IMR-90 (cell line): ENCODE measurements at regions not wholly inside any gene's neighbourhood (a gene's known extent, or its start where the extent isn't known, plus 50 kb on each side); places are given as distances from the start of the nearest gene placed in this dataset.

Experiments used
- BHLHE40 ChIP-seq: fragments of 150-350 bp; IDR thresholded peaks from 2 replicates; pipeline ENCODE4 v1.6.1; 2016; ENCODE audit warnings: mild to moderate bottlenecking, low read depth, low read length
- CHD1 ChIP-seq: IDR thresholded peaks from 2 replicates; pipeline ENCODE4 v1.6.1; 2012; ENCODE audit warnings: low read depth, low read length, improper control_type of control experiment
- POLR2A ChIP-seq: IDR thresholded peaks from 2 replicates; pipeline ENCODE4 v1.6.1; 2012; ENCODE audit warnings: mild to moderate bottlenecking, low read depth, low read length
- RAD21 ChIP-seq: IDR thresholded peaks from 2 replicates; pipeline ENCODE4 v1.6.1; 2012; ENCODE audit warnings: low read length, improper control_type of control experiment
- RCOR1 ChIP-seq: IDR thresholded peaks from 2 replicates; pipeline ENCODE4 v1.6.1; 2012; ENCODE audit warnings: mild to moderate bottlenecking, low read length, improper control_type of control experiment; ENCODE audit not compliant: insufficient replicate concordance
- RFX5 ChIP-seq: IDR thresholded peaks from 2 replicates; pipeline ENCODE4 v1.8.0; 2012; ENCODE audit warnings: low read depth, mild to moderate bottlenecking, low read length, moderate library complexity
- SMC3 ChIP-seq: fragments of 150-350 bp; IDR thresholded peaks from 2 replicates; pipeline ENCODE4 v1.6.1; 2016; ENCODE audit warnings: low read depth, mild to moderate bottlenecking, antibody characterized with exemption, low read length, moderate library complexity
- TF ChIP-seq, protein P1 (sequence below): fragments of 150-350 bp; IDR thresholded peaks from 2 replicates; pipeline ENCODE4 v1.6.1; 2017; ENCODE audit warnings: mild to moderate bottlenecking, antibody characterized with exemption, low read length, low read depth
- TF ChIP-seq, protein P2 (sequence below): conservative IDR thresholded peaks from 2 replicates; pipeline ENCODE4 v1.5.1; 2012; ENCODE audit warnings: mild to moderate bottlenecking, low read depth, low read length, improper control_type of control experiment

DNA sequence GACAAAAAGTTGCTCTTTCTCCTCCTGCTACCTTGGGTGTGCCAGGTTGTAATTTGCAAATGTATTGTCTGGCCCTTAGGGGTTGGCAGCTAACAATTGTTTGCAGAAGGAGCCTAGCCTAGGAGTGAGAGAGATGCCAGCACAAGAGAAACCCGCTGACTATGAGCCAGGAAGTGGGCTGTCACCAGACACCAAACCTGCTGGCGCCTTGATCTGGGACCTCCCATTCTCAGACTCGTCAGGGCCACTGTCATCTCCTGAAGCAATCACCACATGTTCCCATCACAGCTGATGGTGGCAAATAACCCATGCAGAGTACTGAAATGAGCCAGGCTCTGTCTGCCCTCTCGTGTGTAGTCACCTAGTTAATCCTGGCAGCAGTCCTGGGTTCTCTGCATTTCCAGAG is 406.4 kb upstream of the NPAP1 start:
- TF ChIP-seq POLR2A (no peak), RFX5 (no peak), BHLHE40 (no peak), SMC3 (no peak), RAD21 (no peak), RCOR1 (no peak), CHD1 (no peak)
- TF ChIP-seq, protein P1, sequence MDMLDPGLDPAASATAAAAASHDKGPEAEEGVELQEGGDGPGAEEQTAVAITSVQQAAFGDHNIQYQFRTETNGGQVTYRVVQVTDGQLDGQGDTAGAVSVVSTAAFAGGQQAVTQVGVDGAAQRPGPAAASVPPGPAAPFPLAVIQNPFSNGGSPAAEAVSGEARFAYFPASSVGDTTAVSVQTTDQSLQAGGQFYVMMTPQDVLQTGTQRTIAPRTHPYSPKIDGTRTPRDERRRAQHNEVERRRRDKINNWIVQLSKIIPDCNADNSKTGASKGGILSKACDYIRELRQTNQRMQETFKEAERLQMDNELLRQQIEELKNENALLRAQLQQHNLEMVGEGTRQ, result no peak
- TF ChIP-seq, protein P2, sequence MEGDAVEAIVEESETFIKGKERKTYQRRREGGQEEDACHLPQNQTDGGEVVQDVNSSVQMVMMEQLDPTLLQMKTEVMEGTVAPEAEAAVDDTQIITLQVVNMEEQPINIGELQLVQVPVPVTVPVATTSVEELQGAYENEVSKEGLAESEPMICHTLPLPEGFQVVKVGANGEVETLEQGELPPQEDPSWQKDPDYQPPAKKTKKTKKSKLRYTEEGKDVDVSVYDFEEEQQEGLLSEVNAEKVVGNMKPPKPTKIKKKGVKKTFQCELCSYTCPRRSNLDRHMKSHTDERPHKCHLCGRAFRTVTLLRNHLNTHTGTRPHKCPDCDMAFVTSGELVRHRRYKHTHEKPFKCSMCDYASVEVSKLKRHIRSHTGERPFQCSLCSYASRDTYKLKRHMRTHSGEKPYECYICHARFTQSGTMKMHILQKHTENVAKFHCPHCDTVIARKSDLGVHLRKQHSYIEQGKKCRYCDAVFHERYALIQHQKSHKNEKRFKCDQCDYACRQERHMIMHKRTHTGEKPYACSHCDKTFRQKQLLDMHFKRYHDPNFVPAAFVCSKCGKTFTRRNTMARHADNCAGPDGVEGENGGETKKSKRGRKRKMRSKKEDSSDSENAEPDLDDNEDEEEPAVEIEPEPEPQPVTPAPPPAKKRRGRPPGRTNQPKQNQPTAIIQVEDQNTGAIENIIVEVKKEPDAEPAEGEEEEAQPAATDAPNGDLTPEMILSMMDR, result no peak
